Mucosa of gallbladder (tissue), 1 donor: ENCODE measurements at regions not wholly inside any gene's neighbourhood (a gene's known extent, or its start where the extent isn't known, plus 50 kb on each side); places are given as distances from the start of the nearest gene placed in this dataset.
"Not testable (repeated sequence)": the region's sequence is repeated elsewhere in the genome, so short reads cannot be mapped to it uniquely, and the experiment has no call there.

Experiments used
- DNase-seq: peaks from one replicate; pipeline ENCODE4 v3.0.0-alpha.2; 2020; ENCODE audit warnings: low spot score
- donor health status: DM: no; HTN: no; CAD: no.

DNA sequence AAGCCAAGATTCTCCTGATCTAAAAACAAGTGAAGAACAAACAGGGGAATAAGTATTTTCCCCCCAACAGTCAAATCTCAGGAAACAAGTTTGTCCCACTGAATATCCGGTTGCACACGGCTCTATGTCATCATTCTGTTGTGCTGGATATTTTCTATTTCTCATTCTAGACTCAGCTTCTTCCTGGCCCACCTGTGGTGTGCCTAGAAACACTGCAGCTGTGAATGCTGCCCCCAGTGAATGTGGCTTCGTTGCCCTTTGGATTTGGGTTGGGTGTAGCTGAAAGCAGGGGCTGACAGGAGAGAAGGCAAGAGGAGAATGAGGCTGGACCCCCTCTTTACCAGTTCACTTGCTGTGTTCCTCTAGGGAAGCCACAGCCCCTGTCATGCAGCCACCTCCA lies 181.2 kb upstream of the PROK2 start:
- DNase-seq: no peak

DNA sequence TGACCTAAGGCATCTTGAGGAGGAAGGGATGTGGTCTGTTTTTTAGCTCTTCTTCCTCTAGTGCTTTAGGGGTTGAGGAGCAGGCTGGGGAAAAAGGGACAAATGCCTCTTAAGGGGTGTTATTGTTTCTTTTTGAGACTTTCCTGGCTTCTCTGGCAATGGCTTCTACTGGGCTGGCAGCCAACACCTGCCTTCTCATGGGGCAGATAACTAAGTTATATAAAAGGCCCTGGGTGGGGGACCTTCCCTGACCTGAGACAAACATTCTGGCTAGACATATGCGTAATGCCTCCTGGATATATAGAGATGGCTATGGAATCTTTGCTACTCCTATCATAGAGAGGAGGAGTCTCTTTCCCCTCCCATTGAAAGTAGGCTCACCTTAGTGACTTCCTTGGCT lies 179.2 kb upstream of the PROK2 start:
- no peak for DNase-seq

DNA sequence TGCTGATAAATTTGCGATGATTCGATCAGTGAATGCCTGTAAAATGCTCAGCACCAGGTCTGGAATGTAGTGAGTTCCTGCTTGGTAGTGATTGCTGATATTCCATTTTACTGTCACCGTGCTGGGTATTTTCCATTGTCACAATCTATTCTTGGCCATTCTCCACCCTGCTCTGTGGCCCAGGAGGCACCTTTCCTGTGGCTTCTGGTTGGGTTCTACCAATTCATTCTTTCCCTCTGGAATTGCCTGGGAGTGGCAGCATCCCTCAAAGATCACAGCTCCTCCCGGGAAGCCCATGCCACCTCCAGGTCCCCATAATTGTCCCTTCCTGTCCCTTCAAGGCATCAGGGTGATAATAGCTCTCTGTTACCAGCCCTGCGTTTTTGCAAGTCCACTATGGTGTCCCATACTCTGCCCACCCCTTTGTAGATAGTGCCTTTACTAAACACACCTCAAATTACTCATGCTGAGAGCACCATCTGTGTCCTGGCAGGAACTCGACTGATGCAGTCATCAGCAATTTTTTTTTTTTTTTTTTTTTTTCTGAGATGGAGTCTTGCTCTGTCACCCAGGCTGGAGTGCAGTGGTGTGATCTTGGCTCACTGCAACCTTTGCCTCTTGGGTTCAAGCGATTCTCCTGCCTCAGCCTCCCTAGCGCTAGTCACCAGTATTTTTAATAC lies 177.8 kb upstream of the PROK2 start:
- DNase-seq: no peak

DNA sequence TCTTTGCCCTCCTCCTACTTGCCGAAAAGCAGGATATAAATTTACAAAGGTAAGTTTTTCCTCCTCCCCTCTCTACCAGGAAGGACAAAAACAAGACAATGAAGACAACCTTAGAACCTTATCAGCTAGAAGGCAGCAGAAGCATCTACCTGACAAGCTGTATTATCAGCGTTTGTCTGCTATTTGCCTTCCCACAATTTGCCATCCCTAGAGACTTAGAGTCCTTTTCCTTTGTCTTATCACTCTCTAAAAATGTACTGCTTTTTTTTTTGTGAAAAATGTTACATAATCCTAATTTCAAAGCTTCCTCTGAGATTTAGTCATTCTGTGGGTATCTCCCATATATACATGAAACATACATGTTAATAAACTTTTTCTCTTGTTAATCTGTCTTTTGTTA lies 176.9 kb upstream of the PROK2 start:
- no peak for DNase-seq

DNA sequence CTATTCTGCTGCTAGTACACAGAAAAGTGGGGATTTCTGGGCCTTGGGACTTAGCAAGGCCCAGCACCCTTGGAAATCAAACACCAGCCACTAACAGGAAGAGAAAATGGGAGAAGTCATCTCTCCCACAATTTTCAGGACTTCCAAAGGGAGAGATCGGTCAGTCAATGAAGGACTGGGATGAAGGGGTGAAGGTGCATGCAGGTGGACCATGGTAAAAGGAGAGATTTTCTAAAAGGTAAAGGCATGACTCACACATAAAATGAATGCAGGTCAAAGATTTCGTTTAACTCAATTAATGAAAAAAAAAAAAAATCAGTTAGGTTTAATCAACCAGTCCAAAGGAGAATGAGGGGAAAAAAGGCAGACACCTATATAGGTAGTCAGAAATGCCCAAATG lies 176.4 kb upstream of the PROK2 start:
- DNase-seq: no peak

DNA sequence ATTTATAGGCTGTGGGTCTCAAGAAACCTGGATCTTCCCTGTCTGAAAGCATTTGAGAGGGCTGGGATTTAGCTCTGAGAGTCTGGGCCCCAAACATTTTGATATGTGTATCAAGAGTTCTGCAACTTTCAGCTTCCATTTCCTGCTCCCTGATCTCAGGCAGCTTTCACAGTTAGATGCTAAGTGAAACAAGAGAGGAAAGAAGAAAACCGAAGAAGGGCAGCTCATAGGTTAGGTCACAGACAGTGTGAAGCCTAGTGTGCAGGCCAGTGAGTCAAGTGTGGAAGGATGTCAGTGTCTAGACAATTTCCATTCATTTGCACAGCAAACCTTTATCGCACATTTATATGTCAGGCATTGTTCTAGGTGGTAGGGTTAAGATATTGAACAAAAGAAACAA lies 173.6 kb upstream of the PROK2 start:
- no peak for DNase-seq

DNA sequence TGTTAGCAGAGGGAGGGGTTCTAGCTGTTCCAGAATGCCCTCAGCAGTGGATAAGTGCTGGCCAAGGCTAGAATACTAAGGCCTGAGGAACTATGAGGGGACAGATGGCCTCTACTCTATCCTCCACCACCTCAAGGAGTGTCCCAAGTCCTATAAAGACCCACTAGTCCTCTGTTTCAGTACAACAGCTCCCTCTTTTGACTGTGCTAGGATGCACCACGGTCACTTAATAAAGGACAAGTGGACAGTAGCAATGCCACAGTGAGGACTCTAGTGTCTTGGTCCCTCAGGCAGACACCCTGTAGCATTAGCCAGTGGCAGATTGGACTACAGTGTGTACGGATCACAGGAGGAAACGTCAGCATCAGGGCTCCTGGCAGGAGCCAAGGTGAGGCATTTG lies 171.8 kb upstream of the PROK2 start:
- no peak for DNase-seq

DNA sequence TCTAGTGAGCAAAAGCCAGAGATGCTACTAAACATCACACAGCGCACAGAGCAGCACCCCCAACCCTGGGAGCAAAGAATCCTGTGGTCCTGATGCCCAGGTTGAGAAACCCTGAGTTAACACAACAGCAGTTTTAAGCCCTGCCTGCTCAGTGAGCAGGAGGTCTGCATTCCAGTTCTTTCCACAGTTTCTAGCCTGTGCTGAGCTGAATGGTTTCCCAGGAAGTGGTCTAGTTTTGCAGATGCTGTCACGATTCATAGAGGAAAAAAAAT lies 171.1 kb upstream of the PROK2 start:
- DNase-seq: no peak

DNA sequence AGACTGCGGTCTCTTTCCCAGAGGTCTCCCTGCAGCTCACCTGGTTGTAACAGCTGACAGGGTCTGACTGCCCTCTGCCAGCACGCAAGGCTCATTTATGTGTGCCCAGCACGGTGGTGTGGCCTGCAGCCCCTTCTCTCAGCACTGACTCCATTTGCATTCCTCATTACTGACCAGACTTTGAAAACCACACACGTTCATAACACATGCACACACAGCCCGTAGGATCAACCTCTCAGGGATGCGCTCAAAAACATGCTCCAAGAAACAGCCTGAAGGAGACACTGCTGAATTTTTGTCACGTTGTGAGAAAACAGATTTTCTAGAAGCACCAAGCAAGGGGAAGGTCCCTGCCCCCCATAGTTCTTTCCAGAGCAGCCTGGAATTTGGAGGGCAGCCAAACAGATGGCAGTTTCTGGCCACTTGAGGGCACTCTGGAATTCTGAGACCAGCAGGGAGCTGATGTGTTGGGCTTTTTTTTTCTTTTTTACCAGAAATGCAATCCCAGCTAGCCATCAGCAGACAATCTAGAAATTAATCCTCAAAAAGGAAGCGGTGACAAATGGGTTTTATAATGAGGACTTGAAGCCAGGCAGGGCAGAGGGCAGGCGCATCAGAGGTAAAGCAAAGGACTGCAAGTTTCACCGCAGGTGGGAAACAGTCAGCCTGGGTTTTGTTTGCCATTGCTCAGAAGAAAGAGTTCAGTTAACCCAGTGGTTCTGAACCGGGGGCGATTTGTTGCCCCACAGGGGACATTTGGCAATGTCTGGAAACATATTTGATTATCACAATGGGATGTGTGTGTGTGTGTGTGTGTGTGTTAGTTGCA lies 170.5 kb upstream of the PROK2 start:
- peak; percentile 76 for DNase-seq

DNA sequence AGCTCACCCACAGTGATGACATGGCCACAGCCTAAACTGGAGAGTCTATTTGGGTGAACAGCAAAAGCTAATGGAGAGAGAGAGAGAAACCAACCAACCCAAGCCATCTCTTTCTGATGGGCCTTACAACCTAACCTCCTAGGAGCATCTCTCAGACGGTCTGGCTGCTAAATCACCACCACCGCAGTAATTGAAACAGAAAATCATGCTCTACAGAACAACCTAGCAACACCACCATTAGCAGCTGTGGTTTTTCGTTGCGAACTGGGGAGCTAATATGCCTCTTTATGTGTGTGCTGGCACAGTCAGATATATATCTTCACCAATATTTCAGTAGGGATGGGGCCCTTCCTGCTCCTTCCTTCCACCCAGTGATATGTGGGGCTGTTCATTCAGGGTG lies 166.9 kb upstream of the PROK2 start:
- no peak for DNase-seq

DNA sequence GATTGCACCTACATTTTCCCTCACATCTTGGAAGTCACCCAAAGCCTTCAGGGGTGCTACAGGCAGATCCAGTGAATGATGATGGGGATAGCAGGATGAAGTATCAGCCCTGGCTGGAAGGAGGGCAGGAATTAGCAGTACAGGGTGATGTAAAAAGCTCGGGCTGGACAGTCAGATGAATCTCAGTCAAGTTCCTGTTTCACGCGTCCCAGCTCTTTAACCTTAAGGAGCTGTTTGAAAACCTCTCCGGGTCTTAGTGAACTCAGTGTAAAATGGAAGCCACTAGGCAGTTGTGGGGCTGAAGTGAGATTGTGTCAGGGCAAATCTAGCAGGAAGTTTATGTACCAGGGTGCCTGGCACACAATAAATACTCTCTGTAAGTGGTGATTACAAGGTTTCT lies 166.4 kb upstream of the PROK2 start:
- no peak for DNase-seq

DNA sequence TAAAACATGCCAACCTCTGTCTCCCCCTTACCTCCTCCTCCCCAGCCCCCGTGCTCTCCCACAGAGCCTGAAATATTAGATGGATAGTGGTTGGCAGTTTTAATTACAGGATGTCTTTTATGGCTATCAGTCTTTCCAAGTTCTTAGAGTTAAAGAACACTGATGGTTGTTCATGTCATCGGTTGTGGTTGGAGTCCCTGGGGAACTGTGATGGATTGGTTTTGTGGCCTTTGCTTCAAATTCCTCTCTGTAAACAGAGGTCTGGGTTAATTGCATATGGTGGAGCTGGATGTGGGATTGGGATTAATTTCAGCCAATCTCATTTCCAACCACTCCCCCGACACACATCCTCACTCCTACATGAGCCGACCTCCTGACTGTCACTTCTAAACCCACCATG lies 164.5 kb upstream of the PROK2 start:
- DNase-seq: no peak

DNA sequence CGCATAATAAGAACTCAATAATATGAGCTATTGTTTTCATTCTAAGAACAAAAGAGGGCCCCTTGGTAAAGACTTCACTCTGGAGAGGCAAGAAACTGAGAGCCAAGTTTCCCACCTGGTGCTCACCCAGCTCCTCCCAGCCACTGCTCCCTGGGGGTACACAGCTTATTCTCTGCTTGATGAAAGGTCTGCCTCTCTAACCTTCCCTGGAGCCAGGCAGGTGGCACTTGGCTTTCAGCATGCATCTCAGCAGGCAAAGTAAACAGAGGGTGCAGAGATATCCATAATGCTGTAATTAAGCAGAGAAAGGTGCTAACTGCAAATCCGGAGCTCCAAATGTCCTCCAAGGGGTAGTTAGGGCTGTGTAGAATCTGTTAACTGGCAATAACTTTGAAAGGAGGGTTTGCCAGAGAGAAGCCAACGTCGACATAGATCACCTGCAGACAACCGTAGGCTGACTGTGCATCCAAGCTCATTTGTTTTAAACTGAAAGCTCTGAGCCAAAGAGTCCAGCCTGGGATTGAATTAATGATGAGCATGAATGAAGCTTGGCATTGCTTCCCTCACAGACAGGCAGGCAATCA lies 159.6 kb upstream of the PROK2 start:
- no peak for DNase-seq

DNA sequence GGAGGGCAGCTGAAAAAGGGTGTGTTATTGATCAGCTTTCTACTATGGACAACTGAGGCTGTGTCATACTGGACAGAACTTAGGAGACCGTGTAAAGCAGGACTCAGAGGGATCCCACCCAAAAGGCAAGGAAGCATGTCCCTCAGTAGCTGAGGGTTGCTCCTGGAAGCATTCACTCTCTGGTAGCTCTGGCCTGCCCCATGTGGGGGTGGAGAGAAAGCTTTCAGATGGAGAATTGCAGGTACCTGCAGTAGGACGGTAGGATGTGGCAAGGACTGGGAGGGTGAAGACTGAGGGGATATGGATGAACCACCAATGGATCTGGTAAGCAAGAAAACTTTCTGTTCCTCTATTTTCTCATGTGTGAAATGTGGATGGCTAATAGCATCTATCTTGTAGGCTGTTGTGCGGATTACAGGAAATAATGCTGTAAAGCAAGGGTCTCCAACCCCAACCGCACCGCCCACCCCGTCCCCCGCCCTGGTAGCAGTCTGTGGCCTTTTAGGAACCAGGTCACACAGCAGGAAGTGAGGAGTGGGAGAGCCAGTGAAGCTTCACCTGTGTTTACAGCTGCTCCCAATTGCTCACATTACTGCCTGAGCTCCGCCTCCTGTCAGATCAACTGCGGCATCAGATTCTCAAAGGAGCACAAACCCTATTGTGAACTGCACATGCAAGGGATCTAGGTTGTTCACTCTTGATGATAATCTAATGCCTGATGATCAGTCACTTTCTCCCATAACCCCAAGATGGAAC lies 157.7 kb upstream of the PROK2 start:
- no peak for DNase-seq

DNA sequence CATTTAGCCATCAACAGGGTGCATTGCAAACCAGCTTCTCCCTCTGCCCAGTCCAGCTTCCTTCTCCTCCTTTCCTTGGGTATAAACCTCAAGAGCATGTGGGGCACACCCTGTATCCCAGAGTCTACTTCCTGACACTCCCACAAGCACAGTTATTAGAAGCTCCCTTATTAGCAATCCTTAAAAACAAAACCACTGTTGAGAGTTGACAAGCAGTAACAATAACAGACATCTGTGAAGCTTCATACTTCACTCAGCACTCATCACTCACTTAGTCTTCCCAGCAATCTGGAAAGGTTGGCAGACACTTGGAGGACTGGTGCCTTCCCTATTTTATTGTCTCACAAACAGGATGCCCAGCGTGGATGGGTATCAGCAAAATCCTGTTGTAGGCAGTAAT lies 155.5 kb upstream of the PROK2 start:
- DNase-seq: no peak

DNA sequence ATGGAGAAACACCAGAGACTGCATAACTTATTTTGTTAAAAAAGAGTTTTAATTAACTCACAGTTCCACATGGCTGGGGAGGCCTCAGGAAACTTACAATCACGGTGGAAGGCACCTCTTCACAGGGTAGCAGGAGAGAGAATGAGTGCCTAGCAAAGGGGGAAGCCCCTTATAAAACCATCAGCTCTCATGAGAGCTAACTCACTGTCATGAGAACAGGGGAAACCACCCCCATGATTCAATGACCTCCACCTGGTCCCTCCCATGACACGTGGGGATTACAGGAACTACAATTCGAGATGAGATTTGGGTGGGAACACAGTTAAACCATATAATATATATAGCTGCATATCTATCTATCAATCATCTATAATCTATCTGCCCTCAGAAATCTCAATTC lies 153.1 kb upstream of the PROK2 start:
- DNase-seq: not testable (repeated sequence)

DNA sequence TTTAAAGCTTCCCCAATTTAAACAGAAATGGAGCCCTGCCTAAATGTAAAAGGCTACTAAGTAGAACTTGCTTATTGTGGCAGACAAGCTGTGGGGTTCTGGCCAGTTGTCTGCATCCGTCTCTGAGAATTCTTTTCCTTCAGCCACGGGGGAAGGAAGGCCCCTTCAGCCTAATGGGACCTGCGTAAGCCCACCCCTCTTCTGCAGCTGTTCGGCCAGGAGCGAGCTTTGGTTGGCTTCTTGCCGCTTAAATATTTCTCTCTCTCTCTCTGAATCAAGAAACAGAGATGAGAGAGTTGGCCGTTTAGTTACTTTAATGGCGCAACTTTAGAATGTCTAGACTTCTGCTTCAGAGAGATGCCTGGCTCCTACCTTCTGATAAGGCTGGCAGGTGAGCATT lies 151.7 kb upstream of the PROK2 start:
- DNase-seq: no peak

DNA sequence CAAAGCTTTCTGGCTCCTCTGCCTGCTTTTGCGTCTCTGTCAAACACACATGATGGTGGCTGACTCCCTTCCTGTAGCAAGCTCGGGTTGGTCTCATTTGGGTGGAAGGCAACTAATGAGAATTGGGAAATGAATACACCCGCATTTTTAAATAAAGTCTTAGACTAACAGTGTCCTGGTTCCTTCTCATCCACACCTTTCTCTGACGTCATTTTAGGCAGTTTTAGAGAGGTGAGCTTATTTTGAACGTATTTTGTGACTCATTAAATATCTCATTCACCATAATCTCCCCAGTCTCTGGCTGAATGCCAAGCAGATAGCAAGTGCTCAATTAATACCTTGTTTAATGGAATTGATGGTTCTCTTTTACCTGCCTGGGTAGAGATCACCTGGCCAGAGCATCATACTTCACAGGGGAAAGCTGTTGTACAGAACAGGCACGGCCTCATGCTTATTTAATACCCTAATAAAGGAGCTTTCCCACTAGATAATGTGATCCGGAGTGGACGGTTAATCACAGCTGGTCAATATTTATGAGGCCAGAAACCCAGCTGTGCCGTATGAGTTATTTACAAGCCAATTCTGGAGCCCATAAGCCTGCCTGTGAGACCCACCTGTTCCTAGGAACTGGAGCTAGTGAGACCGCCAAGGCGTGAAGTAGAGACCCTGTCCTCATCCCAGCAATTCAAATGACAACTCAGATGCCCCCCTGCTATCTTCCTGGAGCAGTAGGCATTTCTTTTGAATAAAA lies 149.7 kb upstream of the PROK2 start:
- DNase-seq: no peak

DNA sequence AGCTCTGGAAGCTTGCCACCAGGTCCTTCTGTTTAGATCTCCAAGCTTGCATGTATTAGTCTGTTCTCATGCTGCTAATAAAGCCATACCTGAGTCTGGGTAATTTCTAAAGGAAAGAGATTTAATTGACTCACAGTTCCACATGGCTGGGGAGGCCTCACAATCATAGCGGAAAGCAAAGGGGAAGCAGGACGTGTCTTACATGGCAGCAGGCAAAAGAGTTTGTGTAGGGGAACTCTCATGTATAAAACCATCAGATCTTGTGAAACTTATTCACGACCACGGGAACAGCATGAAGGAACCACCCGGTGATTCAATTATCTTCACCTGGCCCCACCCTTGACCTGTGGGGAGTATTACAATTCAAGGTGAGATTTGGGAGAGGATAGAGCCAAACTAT lies 147.0 kb upstream of the PROK2 start:
- no peak for DNase-seq

DNA sequence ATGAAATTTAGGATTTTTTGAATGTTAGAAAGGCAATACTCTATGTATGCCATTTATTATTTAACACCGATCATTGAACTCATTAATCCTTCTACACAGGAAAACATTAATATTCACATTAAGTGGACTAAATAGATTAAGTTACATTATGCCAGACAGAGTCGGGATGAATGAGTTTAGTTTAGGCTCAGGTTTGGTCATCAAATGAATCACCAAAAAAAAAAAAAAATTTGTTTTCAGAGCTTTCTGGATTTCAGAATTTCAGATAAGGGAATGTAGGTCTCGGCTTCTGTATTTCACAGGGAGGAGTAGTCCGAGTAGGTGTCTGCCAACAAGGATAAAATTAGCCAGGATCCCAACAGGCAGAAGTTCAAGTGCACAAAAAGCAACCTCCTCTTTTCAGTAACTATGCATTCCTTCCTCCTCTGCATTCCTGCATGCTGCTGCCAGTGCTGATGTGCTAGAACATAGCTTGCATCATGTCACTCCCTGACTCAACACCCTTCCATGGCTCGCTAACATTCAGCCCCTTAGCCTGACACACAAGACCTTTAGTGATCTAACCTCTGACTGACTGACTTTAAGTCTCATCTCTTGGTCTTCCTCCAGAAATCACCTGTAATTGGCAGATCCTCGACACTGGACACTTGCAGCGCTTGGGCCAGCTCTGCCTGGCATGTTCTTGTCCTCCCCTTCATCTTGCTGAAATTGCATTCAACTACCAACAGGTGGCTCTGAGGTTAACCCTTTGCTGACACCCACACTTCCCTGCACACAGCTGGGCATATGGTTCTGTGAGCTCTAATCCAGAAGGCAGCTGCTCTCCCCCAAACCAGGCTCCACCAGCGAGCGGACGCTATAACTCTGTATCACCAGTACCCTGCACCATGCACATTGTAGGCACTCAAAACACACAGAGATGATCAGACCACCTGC lies 145.4 kb upstream of the PROK2 start:
- peak; percentile 14 for DNase-seq

DNA sequence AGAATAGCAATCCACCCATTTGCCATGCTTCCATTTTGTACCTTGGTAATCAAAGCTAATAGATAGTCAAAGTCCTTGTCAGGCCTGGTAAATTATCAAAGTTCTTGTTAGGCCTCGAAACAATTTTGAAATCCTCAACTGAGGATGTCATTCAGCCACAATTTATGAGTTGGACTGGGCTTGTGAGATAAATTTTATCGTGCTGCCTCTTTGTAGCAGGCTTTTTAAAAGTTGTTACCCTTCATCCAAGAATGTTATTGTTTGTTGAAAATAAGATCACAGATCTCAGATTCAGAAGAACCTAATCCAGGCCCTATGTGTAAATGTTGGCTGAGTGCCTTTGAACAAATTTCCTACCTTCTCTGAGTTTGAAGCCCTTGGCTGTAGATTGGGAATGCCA lies 143.3 kb upstream of the PROK2 start:
- DNase-seq: no peak
